C4-2B (cell line): ENCODE measurements at regions not wholly inside any gene's neighbourhood (a gene's known extent, or its start where the extent isn't known, plus 50 kb on each side); places are given as distances from the start of the nearest gene placed in this dataset.

Experiments used
- CTCF ChIP-seq: fragments of 450-650 bp; conservative IDR thresholded peaks from 2 replicates; pipeline ENCODE4 v1.5.1; 2017; ENCODE audit warnings: mild to moderate bottlenecking
- ZFX ChIP-seq: fragments of 450-650 bp; IDR thresholded peaks from 2 replicates; pipeline ENCODE4 v1.6.1; 2017

GRCh38 chr10:111634191-111634590, 549.4 kb downstream of the GPAM start:
- TF ChIP-seq CTCF (no peak), ZFX (no peak)
